C4-2B (cell line): ENCODE measurements at regions not wholly inside any gene's neighbourhood (a gene's known extent, or its start where the extent isn't known, plus 50 kb on each side); places are given as distances from the start of the nearest gene placed in this dataset.
A peak's percentile ranks its signal among the peaks of the same experiment; 100 is the strongest.

Experiments
- H3K27ac ChIP-seq: fragments of 450-650 bp; 2 replicates; pipeline ENCODE4 v1.5.1; 2017
- ZFX ChIP-seq: fragments of 450-650 bp; IDR thresholded peaks from 2 replicates; pipeline ENCODE4 v1.6.1; 2017
- TF ChIP-seq, protein P1 (sequence below): fragments of 450-650 bp; conservative IDR thresholded peaks from 2 replicates; pipeline ENCODE4 v1.5.1; 2017; ENCODE audit warnings: mild to moderate bottlenecking

DNA sequence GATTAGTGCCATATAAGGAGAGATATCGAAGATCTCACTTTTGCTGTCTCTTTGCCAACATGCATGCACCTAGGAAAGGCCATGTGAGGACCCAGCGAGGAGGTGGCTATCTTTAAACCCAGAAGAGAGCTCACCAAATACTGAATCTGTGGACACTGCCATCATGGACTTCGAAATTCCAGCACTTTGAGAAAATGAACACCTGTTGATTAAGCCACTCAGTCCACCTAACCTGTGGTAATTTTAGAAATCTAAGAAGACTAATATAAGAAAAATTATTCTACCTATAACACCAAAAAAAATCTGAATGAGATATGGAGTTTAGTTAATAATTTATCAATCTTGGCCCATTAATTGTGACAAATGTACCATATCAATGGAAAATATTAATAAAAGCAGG lies 193.6 kb upstream of the CARD18 start:
- TF ChIP-seq ZFX: no peak
- TF ChIP-seq, protein P1, sequence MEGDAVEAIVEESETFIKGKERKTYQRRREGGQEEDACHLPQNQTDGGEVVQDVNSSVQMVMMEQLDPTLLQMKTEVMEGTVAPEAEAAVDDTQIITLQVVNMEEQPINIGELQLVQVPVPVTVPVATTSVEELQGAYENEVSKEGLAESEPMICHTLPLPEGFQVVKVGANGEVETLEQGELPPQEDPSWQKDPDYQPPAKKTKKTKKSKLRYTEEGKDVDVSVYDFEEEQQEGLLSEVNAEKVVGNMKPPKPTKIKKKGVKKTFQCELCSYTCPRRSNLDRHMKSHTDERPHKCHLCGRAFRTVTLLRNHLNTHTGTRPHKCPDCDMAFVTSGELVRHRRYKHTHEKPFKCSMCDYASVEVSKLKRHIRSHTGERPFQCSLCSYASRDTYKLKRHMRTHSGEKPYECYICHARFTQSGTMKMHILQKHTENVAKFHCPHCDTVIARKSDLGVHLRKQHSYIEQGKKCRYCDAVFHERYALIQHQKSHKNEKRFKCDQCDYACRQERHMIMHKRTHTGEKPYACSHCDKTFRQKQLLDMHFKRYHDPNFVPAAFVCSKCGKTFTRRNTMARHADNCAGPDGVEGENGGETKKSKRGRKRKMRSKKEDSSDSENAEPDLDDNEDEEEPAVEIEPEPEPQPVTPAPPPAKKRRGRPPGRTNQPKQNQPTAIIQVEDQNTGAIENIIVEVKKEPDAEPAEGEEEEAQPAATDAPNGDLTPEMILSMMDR: no peak

DNA sequence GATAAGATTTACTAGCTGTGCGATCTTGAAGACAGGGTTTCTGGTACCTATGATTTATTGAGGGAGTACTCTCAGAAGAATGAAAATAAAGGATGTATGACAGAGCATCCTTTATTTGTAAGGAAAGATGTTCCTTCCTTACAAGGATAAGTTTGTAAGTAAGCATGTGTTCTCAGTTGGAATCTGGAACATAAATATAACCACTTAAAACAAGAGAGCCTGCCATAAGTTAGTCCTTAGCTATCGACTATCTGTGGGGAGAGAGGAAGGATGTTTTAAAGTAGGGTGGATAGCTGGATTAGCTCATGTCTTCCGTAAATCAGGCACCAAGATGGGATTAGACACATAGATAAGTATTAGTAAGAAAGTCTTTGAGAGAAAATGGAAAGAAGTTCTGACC lies 192.6 kb upstream of the CARD18 start:
- no peak overlapping the region for H3K27ac ChIP-seq
- TF ChIP-seq, protein P1: no peak
- TF ChIP-seq ZFX: no peak

More for the DNA sequence above, 193.6 kb upstream of the CARD18 start:
- no peak overlapping the region for H3K27ac ChIP-seq

DNA sequence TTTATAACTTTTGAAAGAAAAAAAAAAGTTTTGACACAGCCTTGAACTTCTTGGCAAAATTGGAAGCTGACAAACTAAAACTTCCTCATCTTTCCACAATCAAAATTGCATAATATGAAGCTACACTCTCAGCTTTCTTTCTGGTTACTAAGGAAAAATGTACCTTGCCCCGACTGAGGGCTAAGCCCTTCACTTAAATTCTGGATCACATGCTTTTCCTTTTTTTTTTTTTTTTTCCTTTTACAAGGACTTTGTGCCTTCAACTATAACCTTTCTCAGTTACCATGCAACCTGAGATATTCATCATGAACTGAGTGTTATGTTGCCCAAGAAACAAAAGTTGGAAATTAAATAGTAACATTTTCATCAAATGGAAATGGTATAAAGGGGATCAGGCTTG lies 188.5 kb upstream of the CARD18 start:
- no peak for TF ChIP-seq ZFX
- TF ChIP-seq, protein P1: no peak
- H3K27ac ChIP-seq: no peak overlapping the region

DNA sequence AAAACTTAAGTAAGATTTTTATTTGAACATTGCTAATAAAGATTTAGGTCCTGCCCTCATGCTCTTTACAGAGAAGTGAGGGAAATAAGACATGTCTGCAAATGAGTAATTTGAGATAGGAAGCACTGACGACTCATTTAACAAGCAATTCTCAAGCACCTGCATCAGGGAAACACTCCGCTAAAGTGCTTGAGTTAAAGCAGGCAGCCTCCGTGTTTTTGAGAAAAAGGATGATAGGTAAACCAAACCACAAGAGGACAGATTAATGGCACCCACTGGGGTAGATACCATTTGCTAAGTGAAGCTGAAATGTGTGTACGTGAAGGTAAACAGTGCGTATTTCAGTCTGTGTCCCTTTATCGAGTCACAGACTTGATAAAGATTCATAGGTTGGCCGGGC lies 184.6 kb upstream of the CARD18 start:
- H3K27ac ChIP-seq: no peak overlapping the region
- TF ChIP-seq, protein P1: no peak
- no peak for TF ChIP-seq ZFX

DNA sequence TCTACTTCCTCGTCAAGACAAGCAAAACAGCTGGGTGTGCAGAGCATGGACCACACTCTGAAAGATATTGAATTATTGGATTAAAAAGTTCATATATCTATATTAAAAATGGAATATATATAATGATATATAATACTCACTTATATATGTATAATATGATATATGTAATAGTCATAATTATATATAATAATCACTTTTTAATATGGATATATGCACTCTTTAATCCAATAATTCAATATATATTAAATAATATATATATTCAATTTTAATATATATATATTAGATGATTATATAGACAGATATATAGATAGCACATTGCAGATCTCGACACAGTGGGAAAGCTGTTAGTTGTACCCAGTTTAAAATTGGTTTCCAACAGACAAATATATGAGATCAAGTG lies 182.1 kb upstream of the CARD18 start:
- no peak for TF ChIP-seq ZFX
- TF ChIP-seq, protein P1: no peak
- no peak overlapping the region for H3K27ac ChIP-seq

DNA sequence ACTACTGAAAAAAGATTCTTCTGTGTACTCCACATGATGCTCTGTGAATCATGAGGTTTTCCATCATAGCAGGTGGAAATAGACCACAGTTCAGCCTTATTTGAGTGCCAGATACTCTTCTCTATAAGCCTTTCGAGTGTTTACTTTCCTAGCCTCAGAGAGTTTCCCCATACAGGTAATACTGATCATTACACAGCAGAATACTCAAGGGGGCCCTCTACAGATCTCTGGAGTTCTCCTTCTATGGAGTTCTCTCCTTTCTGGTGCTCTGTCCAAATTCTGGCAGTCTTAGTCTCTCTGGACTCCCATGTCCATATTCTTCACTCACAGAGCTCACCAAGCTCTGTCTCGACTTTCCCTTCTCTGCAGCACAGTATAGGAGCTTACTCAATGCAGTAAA lies 175.7 kb upstream of the CARD18 start:
- no peak for TF ChIP-seq ZFX
- TF ChIP-seq, protein P1: peak; percentile 10; the same call in 1 of the 2 replicates
- H3K27ac ChIP-seq: no peak overlapping the region

DNA sequence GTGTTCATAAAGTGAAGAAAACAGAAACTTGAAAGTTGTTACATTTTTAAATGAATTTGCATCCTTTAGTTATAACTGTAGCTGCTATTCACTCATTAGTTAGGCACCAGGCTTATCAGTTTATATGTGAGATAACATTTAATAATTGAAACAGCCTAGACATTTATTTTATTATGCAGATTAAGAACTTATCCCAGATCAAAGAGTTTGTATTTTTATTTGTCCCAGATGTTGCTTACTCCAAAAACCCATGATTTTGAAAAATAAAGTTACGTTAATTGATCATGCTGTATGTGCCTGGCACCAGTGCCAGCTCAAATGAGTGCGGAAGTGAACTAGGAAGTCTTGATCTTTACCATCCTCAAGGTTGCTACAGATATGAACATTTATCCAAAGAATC lies 172.7 kb upstream of the CARD18 start:
- TF ChIP-seq, protein P1: no peak
- TF ChIP-seq ZFX: no peak
- no peak overlapping the region for H3K27ac ChIP-seq
